Nucleus accumbens (tissue), 56 donors: ENCODE measurements at regions not wholly inside any gene's neighbourhood (a gene's known extent, or its start where the extent isn't known, plus 50 kb on each side); places are given as distances from the start of the nearest gene placed in this dataset.

ENCODE experiments used
- DNase-seq, 56 donors: peaks; one replicate each; lab custom pipeline; 2025; lab: John Stamatoyannopoulos, UW

- DNase-seq, result no peak
These were observed 89.7 kb upstream of the BCL9 start for GRCh38 chr1:147451628-147452027.

- no peak for DNase-seq
These were observed 88.5 kb upstream of the BCL9 start for GRCh38 chr1:147452809-147453208.

GRCh38 chr1:147463022-147463421 lies 78.3 kb upstream of the BCL9 start:
- no peak for DNase-seq

- DNase-seq, result no peak
These were observed 74.8 kb upstream of the BCL9 start for GRCh38 chr1:147466543-147466942.

GRCh38 chr1:147470079-147470478 lies 71.2 kb upstream of the BCL9 start:
- no peak for DNase-seq

GRCh38 chr1:147472489-147472888 lies 68.8 kb upstream of the BCL9 start:
- no peak for DNase-seq

- no peak for DNase-seq
These were observed 68.2 kb upstream of the BCL9 start for GRCh38 chr1:147472966-147473732.

- DNase-seq, result no peak
These were observed 67.6 kb upstream of the BCL9 start for GRCh38 chr1:147473733-147474049.

- DNase-seq, result no peak
These were observed 65.8 kb upstream of the BCL9 start for GRCh38 chr1:147475488-147475887.

GRCh38 chr1:147478521-147478920 lies 62.8 kb upstream of the BCL9 start:
- DNase-seq, result no peak

- no peak for DNase-seq
These were observed 61.3 kb upstream of the BCL9 start for GRCh38 chr1:147479864-147480564.

- no peak for DNase-seq
These were observed 60.8 kb upstream of the BCL9 start for GRCh38 chr1:147480565-147480935.

- DNase-seq, result no peak
These were observed 54.2 kb upstream of the BCL9 start for GRCh38 chr1:147486876-147487656.

GRCh38 chr1:147491098-147491497 lies 50.2 kb upstream of the BCL9 start:
- DNase-seq, result no peak
